ENCODE measurements at regions not wholly inside any gene's neighbourhood (a gene's known extent, or its start where the extent isn't known, plus 50 kb on each side); places are given as distances from the start of the nearest gene placed in this dataset.

GRCh38 chr7:132072873-132073272 is 503.4 kb downstream of the PLXNA4 start:
- no peak for DNase-seq

- DNase-seq: no peak
Measured at GRCh38 chr7:132072165-132072564, 504.1 kb downstream of the PLXNA4 start.

- DNase-seq: no peak
Measured at GRCh38 chr7:132069306-132069705, 507.0 kb downstream of the PLXNA4 start.

- no peak for DNase-seq
Measured at GRCh38 chr7:132066761-132067171, 509.5 kb downstream of the PLXNA4 start.

- DNase-seq: no peak
Measured at GRCh38 chr7:132065989-132066603, 509.7 kb upstream of the PODXL start.

GRCh38 chr7:132065193-132065988 is 509.0 kb upstream of the PODXL start:
- no peak for DNase-seq

GRCh38 chr7:132063800-132064199 is 507.4 kb upstream of the PODXL start:
- DNase-seq: no peak

GRCh38 chr7:132061937-132062336 is 505.5 kb upstream of the PODXL start:
- DNase-seq: no peak

- no peak for DNase-seq
Measured at GRCh38 chr7:132059141-132059540, 502.7 kb upstream of the PODXL start.

- no peak for DNase-seq
Measured at GRCh38 chr7:132055336-132056120, 499.1 kb upstream of the PODXL start.

GRCh38 chr7:132053871-132054270 is 497.4 kb upstream of the PODXL start:
- DNase-seq: no peak

- no peak for DNase-seq
Measured at GRCh38 chr7:132051311-132051710, 494.9 kb upstream of the PODXL start.

- no peak for DNase-seq
Measured at GRCh38 chr7:132049462-132050304, 493.3 kb upstream of the PODXL start.

- no peak for DNase-seq
Measured at GRCh38 chr7:132045481-132045980, 489.1 kb upstream of the PODXL start.

GRCh38 chr7:132045002-132045401 is 488.6 kb upstream of the PODXL start:
- DNase-seq: no peak

GRCh38 chr7:132044247-132044646 is 487.8 kb upstream of the PODXL start:
- no peak for DNase-seq

GRCh38 chr7:132041108-132041507 is 484.7 kb upstream of the PODXL start:
- no peak for DNase-seq

GRCh38 chr7:132035517-132036362 is 479.3 kb upstream of the PODXL start:
- no peak for DNase-seq

- DNase-seq: no peak
Measured at GRCh38 chr7:132034748-132035416, 478.5 kb upstream of the PODXL start.

- no peak for DNase-seq
Measured at GRCh38 chr7:132030883-132031282, 474.5 kb upstream of the PODXL start.

- DNase-seq: no peak
Measured at GRCh38 chr7:132030086-132030568, 473.7 kb upstream of the PODXL start.
